Midbrain (tissue), 1 donor: ENCODE measurements at regions not wholly inside any gene's neighbourhood (a gene's known extent, or its start where the extent isn't known, plus 50 kb on each side); places are given as distances from the start of the nearest gene placed in this dataset.

Experiments
- DNase-seq: peaks from one replicate; lab custom pipeline; 2025; lab: John Stamatoyannopoulos, UW

DNA sequence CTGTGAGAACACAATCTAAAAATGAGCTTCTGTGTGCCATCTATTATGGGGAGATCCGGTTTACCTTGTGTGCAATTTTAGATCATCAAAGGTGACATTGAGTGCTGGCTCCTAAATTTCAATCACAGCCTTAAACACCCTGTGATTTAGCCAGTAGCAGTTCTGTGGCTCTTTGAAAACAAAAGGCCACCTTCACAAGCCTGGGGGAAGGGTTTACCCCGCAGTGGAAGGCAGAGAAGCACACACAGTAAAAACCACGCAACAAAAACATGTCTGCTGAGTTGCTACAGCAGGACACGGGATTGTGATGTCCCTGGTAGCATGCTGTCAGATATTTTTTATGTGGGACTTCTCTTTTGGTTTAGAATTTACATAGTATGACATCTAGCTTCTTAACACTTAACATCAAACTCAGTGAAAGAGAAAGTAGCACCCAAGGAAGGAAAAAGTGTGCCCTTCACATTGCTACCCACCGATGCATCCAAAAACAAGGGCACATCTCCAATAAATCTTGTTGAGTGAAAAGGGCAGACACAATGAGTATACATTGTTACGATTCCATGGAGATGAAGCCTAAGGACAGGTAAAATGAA lies 56.1 kb upstream of the RNF152 start:
- no peak for DNase-seq

DNA sequence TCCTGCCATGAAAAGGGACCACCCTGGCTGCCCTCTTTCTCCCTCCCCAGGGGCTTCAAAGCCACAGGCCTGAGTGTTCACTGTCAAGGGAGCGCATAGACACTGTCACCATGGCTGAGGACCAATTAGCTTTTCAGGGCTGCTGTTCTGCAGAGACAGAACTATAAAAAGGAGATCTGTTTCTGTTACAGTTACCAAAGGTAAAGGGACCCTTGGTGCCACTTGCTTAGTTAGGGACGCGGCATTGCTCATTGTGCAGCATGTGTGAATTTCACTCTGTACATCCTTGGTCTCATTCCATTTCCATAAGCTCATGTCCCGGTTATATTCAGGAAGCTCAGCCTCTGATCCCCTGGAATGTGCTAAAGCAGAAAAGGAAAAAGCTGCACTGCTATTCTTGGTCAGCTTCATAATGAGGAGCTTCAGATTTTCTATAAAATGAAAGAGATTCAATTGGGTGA lies 55.5 kb upstream of the RNF152 start:
- DNase-seq: no peak

DNA sequence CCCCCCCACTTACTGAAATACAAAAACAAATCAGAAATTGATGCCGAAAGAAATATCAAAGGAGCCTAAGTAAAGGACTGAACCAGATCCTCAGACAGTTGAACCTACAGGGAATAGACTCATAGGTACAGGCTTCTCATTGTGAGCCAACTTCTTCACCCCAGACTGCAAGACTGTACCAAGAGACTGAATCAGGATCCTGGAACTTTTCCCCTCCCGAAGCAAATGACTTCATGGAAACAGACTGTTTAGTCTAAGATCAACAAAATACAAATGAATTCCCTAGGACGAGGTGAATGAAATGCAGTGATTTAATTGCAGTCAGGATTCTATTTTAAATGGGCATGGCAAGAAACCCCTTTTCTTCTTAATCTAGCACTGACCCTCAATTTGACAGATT lies 53.6 kb upstream of the RNF152 start:
- no peak for DNase-seq

DNA sequence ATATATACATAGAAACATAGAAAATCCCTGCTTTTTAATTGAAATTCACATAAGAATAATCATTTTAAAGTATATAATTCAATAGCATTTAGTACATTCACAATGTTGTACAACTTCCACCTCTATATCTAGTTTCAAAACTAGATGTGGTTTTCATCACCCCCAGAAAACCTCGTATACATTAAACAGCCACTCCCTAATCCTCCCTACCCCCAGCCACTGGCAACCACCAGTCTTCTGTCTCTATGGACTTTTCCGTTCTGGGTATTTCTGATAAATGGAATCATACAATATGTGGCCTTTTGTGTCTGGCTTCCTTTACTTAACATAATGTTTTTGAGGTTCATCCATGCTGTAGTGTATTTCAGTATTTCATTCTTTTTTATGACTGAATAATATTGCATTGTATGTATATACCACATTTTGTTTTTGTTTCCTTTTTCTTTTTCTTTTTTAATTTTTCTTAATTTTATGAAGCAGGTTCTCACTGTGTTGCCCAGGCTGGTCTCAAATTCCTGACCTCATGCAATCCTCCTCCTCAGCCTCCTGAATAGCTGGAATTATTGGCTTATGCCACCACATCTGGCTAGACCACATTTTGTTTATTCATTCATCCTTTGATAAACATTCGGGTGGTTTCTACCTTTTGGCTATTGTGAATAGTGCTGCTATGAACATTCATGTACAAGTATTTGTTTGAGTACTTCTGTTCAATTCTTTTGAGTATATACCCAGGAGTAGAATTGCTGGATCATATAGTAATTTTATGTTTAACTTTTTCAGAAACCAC lies 50.6 kb upstream of the RNF152 start:
- no peak for DNase-seq
